ENCODE measurements at regions not wholly inside any gene's neighbourhood (a gene's known extent, or its start where the extent isn't known, plus 50 kb on each side); places are given as distances from the start of the nearest gene placed in this dataset.

DNA sequence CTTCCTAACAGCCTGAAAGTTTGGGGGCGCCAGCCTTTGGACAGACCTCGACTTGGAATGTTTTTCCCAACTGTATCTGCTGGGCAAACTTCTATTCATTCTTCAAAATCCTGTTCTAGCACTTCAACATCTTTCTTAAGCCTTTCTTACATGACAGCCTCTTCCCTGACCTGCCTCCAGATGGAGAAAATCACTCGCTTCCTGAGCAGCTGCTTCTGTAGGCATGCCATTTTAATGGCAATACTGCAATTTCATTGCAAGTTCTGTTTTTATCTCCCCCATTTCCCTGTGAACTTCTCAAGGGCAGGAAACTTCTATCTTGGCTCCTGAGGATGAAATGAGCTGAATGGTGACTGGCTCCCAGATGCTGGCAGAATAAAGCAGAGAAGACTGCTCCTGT is 128.8 kb upstream of the ASIC2 start:
- Histone ChIP-seq H3K4me1 (ENCODE audit: control insufficient read depth, insufficient read depth, low read length) (no peaks in the 10 kb centered on the region), H3K4ac (ENCODE audit: low read depth, low read length) (no peak overlapping the region), H3K79me1 (ENCODE audit: low read depth in 1 of 2, low read length in 2 of 2) (no peaks in the 10 kb centered on the region), H2AK5ac (ENCODE audit: low read depth, low read length) (no peak overlapping the region), H2BK15ac (ENCODE audit: low read depth, low read length) (no peak overlapping the region), H3K4me3 (ENCODE audit: insufficient read depth, low read depth, low read length) (no peak overlapping the region), H4K5ac (ENCODE audit: low read depth, low read length) (no peak overlapping the region), H4K91ac (ENCODE audit: insufficient read depth, low read depth, low read length) (no peak overlapping the region), H3K14ac (replicated peaks; ENCODE audit: low read depth, low read length) (no peak overlapping the region), H2BK5ac (ENCODE audit: low read depth, low read length, poor library complexity, severe bottlenecking) (no peak overlapping the region), H3K36me3 (ENCODE audit: control insufficient read depth, insufficient read depth, low read length) (no peaks in the 10 kb centered on the region), H2BK20ac (ENCODE audit: low read depth, low read length) (no peak overlapping the region), H3K4me2 (ENCODE audit: low read depth, low read length) (no peak overlapping the region), H3K9ac (ENCODE audit: low read depth, low read length) (no peak overlapping the region), H3K27me3 (ENCODE audit: control insufficient read depth, insufficient read depth, low read length) (no peaks in the 10 kb centered on the region), H2AFZ (replicated peaks; ENCODE audit: low read length, poor library complexity) (no peak overlapping the region), H3K23ac (ENCODE audit: low read depth, low read length) (no peak overlapping the region), H3K9me1 (ENCODE audit: insufficient read depth, low read length) (no peaks in the 10 kb centered on the region), H2AK9ac (replicated peaks; ENCODE audit: low read depth, low read length, poor library complexity) (no peak overlapping the region), H4K20me1 (ENCODE audit: insufficient read depth, low read length) (no peaks in the 10 kb centered on the region), H3K18ac (ENCODE audit: low read depth, low read length) (no peak overlapping the region), H3K27ac (ENCODE audit: insufficient read depth, low read length) (no peak overlapping the region), H4K8ac (ENCODE audit: low read depth in 2 of 2, low read length in 2 of 2) (no peak overlapping the region), H3K9me3 (ENCODE audit: control insufficient read depth, insufficient read depth, low read length) (peaks cover 11% of the 10 kb centered on the region), H3K56ac (ENCODE audit: extremely low read depth, insufficient read depth, low read length) (no peak overlapping the region), H2BK120ac (ENCODE audit: low read depth, low read length) (no peak overlapping the region)
- dilution Hi-C loops (cut with HindIII; ENCODE audit: low sequenced_read_pairs, unreplicated experiment) (no loop called here), in situ Hi-C loops (cut with MboI; ENCODE audit: low sequenced_read_pairs) (no loop called here), intact Hi-C loops (cut with micrococcal nuclease) (no loop called here)
- BruUV-seq (replicated peaks): no TSS peak
- WGBS, 2 experiments (ENCODE audit: extremely low coverage in 2 of 2, insufficient read length in 1 of 2): 7% methylated on average over 3 of the region's 3 CpGs; no CpG with 5 or more reads in 1 of the 2 experiments
- POLR2A ChIA-PET (ENCODE audit: unreplicated experiment): no interaction called here
- CTCF ChIA-PET: interaction anchor here (0.7 kb wide), 1 partner anchor 60 kb away, joined by 3 read pairs; no protein-coding TSS in a partner anchor
- no peak for TF ChIP-seq FOS (IDR thresholded peaks at IDR 0.05; ENCODE audit: low read depth, low read length)
- TF ChIP-seq CEBPB (IDR thresholded peaks at IDR 0.05; ENCODE audit: low read depth, low read length): no peak
- TF ChIP-seq BHLHE40 (IDR thresholded peaks at IDR 0.05; ENCODE audit: low read depth, low read length): no peak
- TF ChIP-seq CHD1 (IDR thresholded peaks at IDR 0.05; ENCODE audit: low read depth, low read length): no peak
- no peak for TF ChIP-seq MXI1 (IDR thresholded peaks at IDR 0.05; ENCODE audit: borderline replicate concordance, low read depth, low read length)
- no peak for TF ChIP-seq NFE2L2 (IDR thresholded peaks at IDR 0.05; ENCODE audit: low read depth, low read length)
- no peak for TF ChIP-seq MAZ (IDR thresholded peaks at IDR 0.05; ENCODE audit: borderline replicate concordance, low read depth, low read length)
- TF ChIP-seq, protein P1, sequence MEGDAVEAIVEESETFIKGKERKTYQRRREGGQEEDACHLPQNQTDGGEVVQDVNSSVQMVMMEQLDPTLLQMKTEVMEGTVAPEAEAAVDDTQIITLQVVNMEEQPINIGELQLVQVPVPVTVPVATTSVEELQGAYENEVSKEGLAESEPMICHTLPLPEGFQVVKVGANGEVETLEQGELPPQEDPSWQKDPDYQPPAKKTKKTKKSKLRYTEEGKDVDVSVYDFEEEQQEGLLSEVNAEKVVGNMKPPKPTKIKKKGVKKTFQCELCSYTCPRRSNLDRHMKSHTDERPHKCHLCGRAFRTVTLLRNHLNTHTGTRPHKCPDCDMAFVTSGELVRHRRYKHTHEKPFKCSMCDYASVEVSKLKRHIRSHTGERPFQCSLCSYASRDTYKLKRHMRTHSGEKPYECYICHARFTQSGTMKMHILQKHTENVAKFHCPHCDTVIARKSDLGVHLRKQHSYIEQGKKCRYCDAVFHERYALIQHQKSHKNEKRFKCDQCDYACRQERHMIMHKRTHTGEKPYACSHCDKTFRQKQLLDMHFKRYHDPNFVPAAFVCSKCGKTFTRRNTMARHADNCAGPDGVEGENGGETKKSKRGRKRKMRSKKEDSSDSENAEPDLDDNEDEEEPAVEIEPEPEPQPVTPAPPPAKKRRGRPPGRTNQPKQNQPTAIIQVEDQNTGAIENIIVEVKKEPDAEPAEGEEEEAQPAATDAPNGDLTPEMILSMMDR (conservative IDR thresholded peaks at IDR 0.05; ENCODE audit: low read depth, low read length): no peak
- TF ChIP-seq, protein P2, sequence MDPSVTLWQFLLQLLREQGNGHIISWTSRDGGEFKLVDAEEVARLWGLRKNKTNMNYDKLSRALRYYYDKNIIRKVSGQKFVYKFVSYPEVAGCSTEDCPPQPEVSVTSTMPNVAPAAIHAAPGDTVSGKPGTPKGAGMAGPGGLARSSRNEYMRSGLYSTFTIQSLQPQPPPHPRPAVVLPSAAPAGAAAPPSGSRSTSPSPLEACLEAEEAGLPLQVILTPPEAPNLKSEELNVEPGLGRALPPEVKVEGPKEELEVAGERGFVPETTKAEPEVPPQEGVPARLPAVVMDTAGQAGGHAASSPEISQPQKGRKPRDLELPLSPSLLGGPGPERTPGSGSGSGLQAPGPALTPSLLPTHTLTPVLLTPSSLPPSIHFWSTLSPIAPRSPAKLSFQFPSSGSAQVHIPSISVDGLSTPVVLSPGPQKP (IDR thresholded peaks at IDR 0.05; ENCODE audit: borderline replicate concordance, low read depth, low read length): no peak
- TF ChIP-seq, protein P3, sequence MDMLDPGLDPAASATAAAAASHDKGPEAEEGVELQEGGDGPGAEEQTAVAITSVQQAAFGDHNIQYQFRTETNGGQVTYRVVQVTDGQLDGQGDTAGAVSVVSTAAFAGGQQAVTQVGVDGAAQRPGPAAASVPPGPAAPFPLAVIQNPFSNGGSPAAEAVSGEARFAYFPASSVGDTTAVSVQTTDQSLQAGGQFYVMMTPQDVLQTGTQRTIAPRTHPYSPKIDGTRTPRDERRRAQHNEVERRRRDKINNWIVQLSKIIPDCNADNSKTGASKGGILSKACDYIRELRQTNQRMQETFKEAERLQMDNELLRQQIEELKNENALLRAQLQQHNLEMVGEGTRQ (IDR thresholded peaks at IDR 0.05; ENCODE audit: low read depth, low read length): no peak
- TF ChIP-seq RAD21 (IDR thresholded peaks at IDR 0.05; ENCODE audit: low read length): no peak
- no peak for TF ChIP-seq RFX5 (IDR thresholded peaks at IDR 0.05; ENCODE audit: low read depth, low read length)
- no peak for DNase-seq
- ATAC-seq (ENCODE audit: low read depth): no peak

Measured in IMR-90 (cell line).